ENCODE measurements at regions not wholly inside any gene's neighbourhood (a gene's known extent, or its start where the extent isn't known, plus 50 kb on each side); places are given as distances from the start of the nearest gene placed in this dataset.

GRCh38 chr10:130854151-130854550 lies 457.4 kb downstream of the TCERG1L start:
- no peak for DNase-seq

GRCh38 chr10:130857631-130858295 lies 453.8 kb downstream of the TCERG1L start:
- no peak for DNase-seq

DNA sequence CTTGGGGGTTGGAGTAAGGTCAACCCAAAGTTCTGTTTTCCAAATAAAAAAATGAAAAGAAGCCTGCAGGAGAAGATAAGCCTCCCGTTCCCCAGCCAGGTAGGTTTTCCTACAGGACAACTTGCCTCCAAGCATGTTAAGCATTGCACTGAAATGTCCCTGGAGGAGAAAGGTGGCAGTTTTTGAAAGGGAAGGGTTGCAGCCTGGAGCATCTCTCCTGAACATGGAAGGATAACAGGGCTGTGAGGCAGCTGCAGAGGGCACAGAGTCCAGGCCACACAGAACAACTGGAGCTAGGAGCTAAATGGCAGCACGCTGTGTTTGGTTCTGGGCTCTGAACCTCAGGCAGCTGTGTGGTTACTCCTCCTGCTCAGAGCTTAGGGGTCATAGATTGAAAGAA lies 452.9 kb downstream of the TCERG1L start:
- no peak for DNase-seq

DNA sequence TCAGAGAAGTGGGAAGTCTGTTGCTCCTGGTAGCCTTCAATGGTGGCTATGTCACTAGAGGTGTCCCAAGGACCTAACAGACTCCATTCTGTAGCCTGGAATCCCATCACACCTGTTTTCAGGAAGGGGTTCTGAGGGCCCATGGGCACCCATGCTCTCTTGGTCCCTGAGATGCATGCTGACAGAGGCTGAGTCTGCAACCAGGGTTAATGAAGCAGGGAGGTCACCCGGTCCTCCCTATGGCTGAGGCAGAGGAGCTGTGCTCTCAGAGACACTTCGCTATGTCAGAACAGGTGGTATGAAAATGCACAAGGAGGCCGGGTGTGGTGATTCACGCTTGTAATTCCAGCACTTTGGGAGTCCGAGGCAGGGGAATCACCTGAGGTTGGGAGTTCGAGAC lies 452.1 kb downstream of the TCERG1L start:
- no peak for DNase-seq

DNA sequence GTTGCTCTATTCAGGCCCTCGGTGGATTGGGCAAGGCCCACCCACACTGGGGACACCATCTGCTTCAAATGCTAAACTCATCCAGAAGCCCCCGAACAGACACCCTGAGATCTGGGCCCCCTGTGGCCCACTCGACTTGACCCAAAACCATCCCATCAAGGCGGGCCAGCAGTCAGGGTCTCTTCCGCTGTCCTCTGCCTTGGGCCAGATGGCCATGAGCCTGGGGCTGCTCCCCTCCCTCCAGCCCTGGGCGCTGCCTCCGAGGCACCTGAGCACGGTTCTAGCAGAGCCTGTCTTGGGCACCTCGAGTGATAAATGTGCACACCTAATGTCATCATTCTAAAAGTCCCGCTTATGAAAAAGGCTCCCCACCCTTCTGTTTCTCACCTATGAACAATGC lies 449.4 kb downstream of the TCERG1L start:
- DNase-seq = no peak

DNA sequence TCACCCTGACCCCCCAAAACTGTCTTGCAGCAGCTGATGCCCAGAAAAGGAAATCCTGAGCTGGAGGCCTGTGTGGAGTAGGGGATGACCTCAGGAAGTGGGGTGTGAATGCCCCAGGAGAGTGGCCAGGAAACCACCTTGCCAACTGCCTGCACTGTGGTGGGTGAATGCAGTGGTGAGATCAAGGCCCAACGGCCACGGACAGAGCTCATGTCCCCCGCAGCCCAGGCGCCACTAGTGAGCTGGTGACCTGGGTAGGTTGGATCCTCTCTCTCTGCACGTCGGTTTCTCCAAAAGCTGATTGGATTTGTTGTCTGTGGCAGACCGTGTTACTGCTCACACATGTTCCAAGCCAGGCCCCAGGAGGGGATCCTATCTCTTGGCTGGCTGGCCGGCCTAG lies 448.9 kb downstream of the TCERG1L start:
- DNase-seq = no peak

GRCh38 chr10:130863044-130863443 lies 448.5 kb downstream of the TCERG1L start:
- DNase-seq = no peak

DNA sequence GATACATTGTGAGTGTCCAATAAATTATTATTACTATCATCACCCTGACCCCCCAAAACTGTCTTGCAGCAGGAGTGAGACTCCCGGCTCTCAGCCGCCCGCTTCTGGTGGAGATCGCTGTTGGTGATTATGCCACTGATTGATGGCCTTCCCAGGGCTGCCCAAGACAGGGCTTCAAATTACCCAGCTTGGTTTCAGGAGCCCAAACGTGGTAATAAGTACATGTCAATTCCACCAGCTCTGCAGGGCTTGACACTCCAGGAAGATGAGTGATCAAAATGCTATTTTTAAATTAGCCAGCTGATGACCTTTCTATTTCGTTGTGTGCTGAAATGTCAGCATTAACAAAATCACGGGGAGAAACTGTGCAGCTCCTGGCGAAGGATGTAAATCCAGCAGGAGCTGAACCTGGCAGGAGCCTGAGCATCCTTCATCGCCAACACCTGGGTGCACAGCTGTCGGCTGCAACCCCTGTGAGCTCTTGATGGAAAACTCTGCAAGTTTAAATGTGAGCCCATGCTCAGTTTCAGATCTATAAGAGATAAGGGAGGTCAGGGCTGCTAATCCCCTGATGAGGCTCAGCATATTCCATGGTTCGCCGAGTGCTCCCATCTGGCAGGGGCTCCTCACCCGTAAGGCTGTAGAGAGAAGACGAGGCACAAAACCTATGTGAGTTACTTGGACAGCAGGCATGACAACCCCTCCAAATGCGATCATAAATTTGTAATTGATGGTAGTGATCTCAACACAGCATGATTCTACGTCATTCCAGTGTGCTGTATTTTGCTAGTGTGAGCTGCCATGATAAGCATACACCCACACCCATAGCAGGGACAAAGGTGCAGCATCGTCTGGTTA lies 446.3 kb downstream of the TCERG1L start:
- no peak for DNase-seq

DNA sequence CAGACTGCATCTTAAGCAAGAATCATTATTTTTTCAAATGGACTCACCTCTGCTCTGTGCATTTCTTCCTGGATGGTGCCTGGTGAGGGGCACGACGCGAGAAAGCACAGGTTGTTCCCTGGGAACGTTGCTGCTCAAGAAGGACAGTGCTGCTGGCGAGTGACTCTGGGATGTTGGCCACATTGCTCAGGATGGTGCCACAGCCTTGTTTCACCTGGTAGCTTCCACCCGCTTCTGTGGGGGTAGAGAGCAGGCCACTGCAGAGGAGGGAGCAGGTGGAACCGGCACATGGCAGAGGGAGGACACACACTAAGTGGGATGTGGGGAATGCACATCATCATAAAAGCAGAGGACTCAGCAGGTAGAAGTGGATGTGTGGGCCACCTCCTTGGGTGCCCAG lies 444.7 kb downstream of the TCERG1L start:
- no peak for DNase-seq

- DNase-seq = no peak
Observed at GRCh38 chr10:130867446-130868194, 443.9 kb downstream of the TCERG1L start.

- DNase-seq = no peak
Observed at GRCh38 chr10:130869179-130869841, 442.2 kb downstream of the TCERG1L start.

DNA sequence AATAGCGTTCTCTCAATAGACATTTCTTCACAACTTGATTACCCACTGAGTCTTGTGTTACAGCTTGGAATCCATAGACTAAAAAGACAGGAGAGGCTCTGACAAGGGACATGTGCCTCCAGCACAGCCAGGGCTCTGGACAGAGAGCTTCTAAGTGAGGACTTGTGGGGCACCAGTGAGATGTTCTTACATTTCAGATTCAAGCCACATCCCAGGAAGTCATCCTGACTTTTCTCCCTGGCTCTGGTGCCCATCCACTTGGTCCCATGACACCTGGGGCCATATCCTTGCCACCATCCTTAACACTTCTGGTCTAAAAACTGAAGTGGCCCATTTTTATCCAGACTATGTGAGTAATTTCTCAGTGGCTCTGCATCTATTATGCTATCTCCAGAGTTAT lies 440.1 kb downstream of the TCERG1L start:
- DNase-seq = no peak

GRCh38 chr10:130873636-130874035 lies 437.9 kb downstream of the TCERG1L start:
- no peak for DNase-seq

GRCh38 chr10:130875116-130875515 lies 436.4 kb downstream of the TCERG1L start:
- DNase-seq = no peak

GRCh38 chr10:130875897-130876472 lies 435.5 kb downstream of the TCERG1L start:
- DNase-seq = no peak

GRCh38 chr10:130877126-130877525 lies 434.4 kb downstream of the TCERG1L start:
- DNase-seq = no peak

- no peak for DNase-seq
Observed at GRCh38 chr10:130878131-130878530, 433.4 kb downstream of the TCERG1L start.

DNA sequence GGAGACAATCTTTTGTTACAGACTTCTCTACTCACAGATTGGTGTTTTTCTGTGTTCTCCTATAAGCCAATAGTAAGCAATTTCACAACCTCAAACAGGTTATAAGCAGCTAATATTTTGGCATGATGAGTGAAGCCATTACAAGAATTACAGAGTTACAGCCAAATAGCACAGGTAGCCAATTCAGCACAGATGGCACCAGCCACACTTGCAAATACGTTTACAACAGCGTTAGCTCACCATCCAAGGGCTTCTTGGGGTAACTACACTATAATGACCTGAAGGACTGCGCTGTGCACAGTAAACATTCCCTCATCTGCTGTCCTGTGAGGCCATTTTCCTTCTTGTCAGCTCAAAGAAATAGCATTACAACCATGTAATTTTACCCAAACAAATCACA lies 428.6 kb downstream of the TCERG1L start:
- no peak for DNase-seq

DNA sequence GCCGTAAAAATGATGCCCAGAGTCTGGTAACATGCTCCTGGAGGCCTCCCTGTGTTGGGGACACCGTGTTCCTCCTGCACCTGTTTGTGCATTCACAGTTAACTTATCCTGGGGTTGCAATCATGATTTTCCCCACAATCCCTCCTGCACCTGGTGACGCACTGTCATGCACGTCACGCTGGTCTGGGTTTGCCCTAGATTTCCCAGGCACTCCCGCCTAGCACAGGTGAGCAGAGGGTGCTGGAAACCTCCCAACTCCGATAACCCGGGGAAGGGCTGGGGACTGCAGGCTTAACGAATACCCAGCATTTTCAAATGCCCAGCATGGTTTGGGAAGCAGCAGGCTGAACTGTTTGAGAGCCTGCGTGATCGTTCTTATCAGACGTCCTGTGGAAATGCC lies 427.1 kb downstream of the TCERG1L start:
- DNase-seq = no peak

DNA sequence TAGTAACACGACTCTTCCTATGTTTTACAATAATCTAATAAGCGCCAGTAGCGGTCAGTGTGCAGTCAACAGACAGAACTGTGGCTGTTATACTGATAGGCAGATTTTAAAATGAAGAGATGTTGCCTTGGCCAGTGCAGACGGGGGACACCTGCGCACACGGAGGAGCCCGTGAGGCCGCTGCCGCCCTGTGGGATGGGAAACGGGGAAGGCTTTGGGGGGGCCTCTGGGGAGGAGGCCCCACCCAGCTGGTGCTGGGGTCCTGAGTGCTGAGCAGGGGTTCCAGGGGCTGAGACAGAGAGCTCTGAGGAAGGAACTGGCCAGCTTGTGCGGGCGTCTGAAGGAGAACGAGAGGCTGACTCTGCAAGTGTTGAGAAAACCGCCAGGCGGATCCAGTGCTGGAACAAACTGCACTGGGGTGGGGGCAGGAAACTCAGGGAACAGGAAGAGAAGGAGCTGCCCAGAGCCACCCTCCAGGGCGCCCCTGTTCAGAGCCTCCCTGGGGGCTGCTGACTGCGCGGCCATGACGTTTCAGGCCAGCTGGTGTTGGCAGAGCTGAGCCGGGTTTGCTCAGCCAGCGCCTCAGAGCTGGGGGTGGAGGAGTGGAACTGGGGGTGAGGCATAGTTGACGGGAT lies 426.4 kb downstream of the TCERG1L start:
- DNase-seq = no peak

DNA sequence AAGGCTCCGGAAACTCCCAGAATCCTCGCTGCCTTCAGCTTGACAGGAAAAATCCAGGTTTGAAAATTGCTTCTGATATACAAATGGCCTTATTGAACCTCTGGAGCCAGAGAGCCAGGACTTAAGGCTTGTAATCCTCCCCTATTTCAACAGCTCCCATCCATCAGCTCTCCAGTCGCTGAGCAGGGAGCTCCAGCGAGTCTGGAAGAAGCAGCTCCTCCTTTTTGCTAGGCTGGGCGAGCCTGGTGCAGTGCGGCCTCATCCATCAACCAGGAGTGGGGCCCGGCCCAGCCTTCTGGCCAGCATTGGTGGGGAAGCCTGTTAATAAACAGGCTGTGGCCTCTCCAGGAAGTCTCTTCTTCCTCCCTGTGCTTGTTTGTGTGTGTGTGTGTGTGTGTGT lies 424.4 kb downstream of the TCERG1L start:
- no peak for DNase-seq

DNA sequence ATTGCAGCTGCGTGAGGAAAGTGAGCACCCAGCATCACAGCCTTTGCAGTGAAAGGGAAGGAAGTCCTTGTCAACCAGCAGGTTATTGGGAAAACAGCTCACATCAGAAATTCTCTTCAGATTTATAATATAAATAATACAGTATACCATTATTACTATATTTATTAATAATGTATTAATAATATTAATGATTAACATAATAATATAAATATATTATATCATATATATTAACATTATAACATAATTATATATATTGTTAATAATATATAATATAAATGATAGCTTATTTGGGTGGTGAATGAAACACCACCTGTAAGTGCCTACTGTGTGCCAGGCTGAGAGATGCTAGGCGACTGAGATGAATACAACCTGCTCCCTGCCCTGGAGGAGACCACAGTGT lies 423.0 kb downstream of the TCERG1L start:
- no peak for DNase-seq
